ENCODE measurements at regions not wholly inside any gene's neighbourhood (a gene's known extent, or its start where the extent isn't known, plus 50 kb on each side); places are given as distances from the start of the nearest gene placed in this dataset.

DNA sequence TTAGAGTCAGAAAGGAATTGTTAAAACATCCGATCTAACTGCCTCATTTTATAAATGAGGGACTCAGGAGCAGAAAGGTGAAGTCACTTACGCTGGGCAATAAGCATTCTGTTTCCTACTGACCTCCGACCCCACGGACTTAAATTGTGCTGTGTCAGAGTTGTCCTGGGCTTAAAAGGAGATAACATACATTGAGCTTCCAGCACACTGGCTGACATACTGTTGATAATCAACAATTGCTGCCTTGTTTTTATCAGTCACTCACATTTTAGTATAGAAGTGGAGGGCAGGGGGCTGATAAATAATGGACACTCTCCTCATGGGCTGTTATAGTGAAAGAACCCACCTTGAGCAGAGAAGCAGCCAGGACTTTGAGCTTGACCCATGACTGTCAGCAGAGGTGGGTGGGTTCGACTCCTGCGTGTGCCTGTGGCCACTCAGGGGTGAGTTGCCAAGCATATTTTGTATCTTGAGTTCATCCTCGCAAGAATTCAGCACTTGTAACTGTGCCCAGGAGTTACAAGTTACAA, 166.5 kb upstream of the JARID2 start:
- Histone ChIP-seq H3K27me3 (ENCODE audit: control insufficient read depth in 1 of 2, insufficient read depth in 2 of 2, low read length in 2 of 2) (no peaks in the 10 kb centered on the region), H3K4me2 (ENCODE audit: low read depth, low read length) (peak overlapping the region; percentile 31), H4K20me1 (ENCODE audit: insufficient read depth, low read length) (no peaks in the 10 kb centered on the region), H3K27ac (ENCODE audit: extremely low read length, insufficient read depth, low read length) (no peak overlapping the region), H3K4me3 (replicated peaks in 1 of 3; ENCODE audit: insufficient read depth in 1 of 3, low read depth in 2 of 3, low read length in 3 of 3) (no peak overlapping the region), H2AFZ (ENCODE audit: low read length) (no peak overlapping the region), H3K9me3 (ENCODE audit: low read length) (no peaks in the 10 kb centered on the region), H3K79me2 (ENCODE audit: insufficient read depth, low read length) (no peaks in the 10 kb centered on the region), H3K4me1 (ENCODE audit: insufficient read depth, low read length) (peaks cover 10% of the 10 kb centered on the region), H3K9ac (ENCODE audit: insufficient read depth, low read depth, low read length) (no peak overlapping the region), H3K36me3 (replicated peaks in 1 of 2; ENCODE audit: control insufficient read depth in 1 of 2, insufficient read depth in 2 of 2, low read length in 2 of 2) (no peaks in the 10 kb centered on the region)
- WGBS (ENCODE audit: low lambda C conversion rate) = 4% methylated on average over 7 of the region's 7 CpGs
- ATAC-seq = peak; percentile 68
- FAIRE-seq = no peak
- in situ Hi-C loops (cut with HindIII; ENCODE audit: extremely low pct_ligation_motif_present, low pct_unique_long_range_greater_than_20kb) = no loop called here
- no TSS peak for BruUV-seq (replicated peaks)
- peak; percentile 46 for DNase-seq (ENCODE audit: low spot score)
- CTCF ChIA-PET (ENCODE audit: low intra/inter-chr PET ratio, low total read pairs) = no interaction called here
- TF ChIP-seq, protein P1, sequence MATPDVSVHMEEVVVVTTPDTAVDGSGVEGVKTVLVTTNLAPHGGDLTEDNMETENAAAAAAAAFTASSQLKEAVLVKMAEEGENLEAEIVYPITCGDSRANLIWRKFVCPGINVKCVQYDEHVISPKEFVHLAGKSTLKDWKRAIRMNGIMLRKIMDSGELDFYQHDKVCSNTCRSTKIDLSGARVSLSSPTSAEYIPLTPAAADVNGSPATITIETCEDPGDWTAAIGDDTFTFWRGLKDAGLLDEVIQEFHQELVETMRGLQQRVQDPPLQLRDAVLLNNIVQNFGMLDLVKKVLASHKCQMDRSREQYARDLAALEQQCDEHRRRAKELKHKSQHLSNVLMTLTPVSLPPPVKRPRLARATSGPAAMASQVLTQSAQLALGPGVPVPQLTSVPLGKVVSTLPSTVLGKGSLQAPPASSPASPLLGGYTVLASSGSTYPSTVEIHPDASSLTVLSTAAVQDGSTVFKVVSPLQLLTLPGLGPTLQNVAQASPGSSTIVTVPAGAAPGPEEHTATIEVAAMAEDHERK (CRISPR knock-in tag; IDR thresholded peaks at IDR 0.05; ENCODE audit: low read depth) = no peak
- 0 out of 2 replicates have a peak, but pooled peaks have one; percentile 24 for TF ChIP-seq MAFF (IDR thresholded peaks at IDR 0.05; ENCODE audit: low read depth, low read length)
- TF ChIP-seq TRIM24 (CRISPR knock-in tag; IDR thresholded peaks at IDR 0.05) = no peak
- TF ChIP-seq MAFK (conservative IDR thresholded peaks at IDR 0.05 in 1 of 2, IDR thresholded peaks at IDR 0.05 in 1 of 2; ENCODE audit: low read length in 2 of 2) = peak in 1 of 2 experiments; percentile 40; a peak in 3 of 4 replicates
- TF ChIP-seq NR2C2 (CRISPR knock-in tag; IDR thresholded peaks at IDR 0.05; ENCODE audit: borderline replicate concordance) = peak; percentile 49; the same call in 1 of the 2 replicates
- TF ChIP-seq NR2F2 (IDR thresholded peaks at IDR 0.05; ENCODE audit: borderline replicate concordance, low read depth) = 0 out of 2 replicates have a peak, but pooled peaks have one; percentile 38
- peak; percentile 51 for TF ChIP-seq NR2F6 (IDR thresholded peaks at IDR 0.05)
- no peak for TF ChIP-seq NR2F6 (CRISPR knock-in tag; IDR thresholded peaks at IDR 0.05)
- intact Hi-C loops (cut with micrococcal nuclease; ENCODE audit: unreplicated experiment) = no loop called here
- POLR2A ChIA-PET = no interaction called here

DNA sequence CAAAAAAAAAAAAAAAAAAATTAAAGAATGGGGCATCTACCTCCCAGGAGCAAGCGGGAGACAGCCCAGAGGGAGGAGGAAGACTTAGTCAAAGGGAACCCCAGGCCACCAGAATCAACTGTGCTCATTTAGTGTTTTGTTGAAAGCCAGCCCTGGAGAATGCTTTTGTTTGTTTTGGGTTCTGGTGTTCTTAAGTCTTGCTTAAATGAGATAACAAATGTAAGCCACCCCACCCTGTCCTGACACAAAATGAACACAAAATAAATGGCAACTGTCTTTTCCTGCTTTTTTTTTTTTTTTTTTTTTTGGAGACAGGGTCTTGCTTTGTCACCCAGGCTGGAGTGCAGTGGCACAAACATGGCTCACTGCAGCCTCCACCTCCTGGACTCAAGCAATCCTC, 165.0 kb upstream of the JARID2 start:
- CTCF ChIA-PET (ENCODE audit: low intra/inter-chr PET ratio, low total read pairs) = no interaction called here
- Histone ChIP-seq H3K4me2 (ENCODE audit: low read depth, low read length) (no peak overlapping the region), H3K79me2 (ENCODE audit: insufficient read depth, low read length) (no peaks in the 10 kb centered on the region), H3K27ac (ENCODE audit: extremely low read length, insufficient read depth, low read length) (no peak overlapping the region), H3K4me3 (replicated peaks in 1 of 3; ENCODE audit: insufficient read depth in 1 of 3, low read depth in 2 of 3, low read length in 3 of 3) (no peak overlapping the region), H3K4me1 (ENCODE audit: insufficient read depth, low read length) (peaks cover 10% of the 10 kb centered on the region), H4K20me1 (ENCODE audit: insufficient read depth, low read length) (no peaks in the 10 kb centered on the region), H2AFZ (ENCODE audit: low read length) (no peak overlapping the region), H3K9ac (ENCODE audit: insufficient read depth, low read depth, low read length) (no peak overlapping the region), H3K27me3 (ENCODE audit: control insufficient read depth in 1 of 2, insufficient read depth in 2 of 2, low read length in 2 of 2) (no peaks in the 10 kb centered on the region), H3K9me3 (ENCODE audit: low read length) (no peaks in the 10 kb centered on the region), H3K36me3 (replicated peaks in 1 of 2; ENCODE audit: control insufficient read depth in 1 of 2, insufficient read depth in 2 of 2, low read length in 2 of 2) (no peaks in the 10 kb centered on the region)
- intact Hi-C loops (cut with micrococcal nuclease; ENCODE audit: unreplicated experiment) = no loop called here
- in situ Hi-C loops (cut with HindIII; ENCODE audit: extremely low pct_ligation_motif_present, low pct_unique_long_range_greater_than_20kb) = no loop called here
- no peak for FAIRE-seq
- POLR2A ChIA-PET = no interaction called here
- ATAC-seq = no peak
- BruUV-seq (replicated peaks) = no TSS peak
- WGBS (ENCODE audit: low lambda C conversion rate) = 88% methylated on average over 1 of the region's 1 CpG
- TF ChIP-seq GTF3A (CRISPR knock-in tag; conservative IDR thresholded peaks at IDR 0.05) = no peak
- no peak for DNase-seq (ENCODE audit: low spot score)

Data from HepG2 (cell line).